GM12892 (cell line): ENCODE measurements at regions not wholly inside any gene's neighbourhood (a gene's known extent, or its start where the extent isn't known, plus 50 kb on each side); places are given as distances from the start of the nearest gene placed in this dataset.

ENCODE experiments used
- POLR2A ChIP-seq: IDR thresholded peaks from 2 replicates; pipeline ENCODE4 v1.6.1; 2011; ENCODE audit warnings: low read depth, low read length, control low read depth
- POLR2AphosphoS5 ChIP-seq: IDR thresholded peaks from 2 replicates; pipeline ENCODE4 v1.6.1; 2011; ENCODE audit warnings: low read depth, low read length, control low read depth

DNA sequence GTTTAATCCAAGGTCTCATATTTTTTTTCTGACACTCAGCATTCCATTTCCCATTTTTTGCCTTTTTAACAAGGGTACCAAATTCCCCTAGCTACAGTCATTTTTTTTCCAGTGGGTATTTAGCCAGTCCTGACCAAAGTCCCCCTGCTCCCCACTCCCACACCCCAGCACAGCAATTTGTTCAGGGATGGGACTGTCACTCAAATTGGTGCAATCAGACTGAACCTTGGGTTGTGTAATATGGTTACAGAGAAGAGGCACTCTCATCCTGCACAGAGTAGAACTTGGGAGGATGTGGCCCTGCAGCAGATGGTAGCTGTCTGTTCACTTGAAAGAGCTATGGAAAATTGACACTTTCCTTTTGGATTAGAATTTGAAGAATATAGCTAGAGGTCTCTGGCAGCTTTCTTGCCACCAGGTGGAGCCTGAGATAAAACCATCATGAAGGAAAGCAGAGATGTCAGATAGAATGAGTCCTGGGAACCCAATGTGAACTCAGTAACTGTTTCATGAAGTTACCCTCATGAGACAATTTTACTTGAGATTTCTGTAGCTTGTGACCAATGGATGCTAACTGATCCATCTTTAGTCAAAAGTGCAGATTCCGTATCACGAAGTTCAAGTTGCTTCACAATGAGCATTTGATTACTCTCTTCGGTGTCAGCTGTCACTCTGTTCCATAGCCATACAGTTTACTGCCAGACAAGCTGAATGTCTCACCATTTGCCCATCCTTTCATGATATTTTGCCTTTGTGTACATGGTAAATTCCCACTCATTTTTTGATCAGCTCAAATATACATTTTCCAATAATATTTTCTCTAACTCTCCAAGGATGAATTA lies 394.0 kb upstream of the SYT1 start:
- TF ChIP-seq POLR2A, result no peak
- TF ChIP-seq POLR2AphosphoS5, result no peak
